ENCODE measurements at regions not wholly inside any gene's neighbourhood (a gene's known extent, or its start where the extent isn't known, plus 50 kb on each side); places are given as distances from the start of the nearest gene placed in this dataset.

DNA sequence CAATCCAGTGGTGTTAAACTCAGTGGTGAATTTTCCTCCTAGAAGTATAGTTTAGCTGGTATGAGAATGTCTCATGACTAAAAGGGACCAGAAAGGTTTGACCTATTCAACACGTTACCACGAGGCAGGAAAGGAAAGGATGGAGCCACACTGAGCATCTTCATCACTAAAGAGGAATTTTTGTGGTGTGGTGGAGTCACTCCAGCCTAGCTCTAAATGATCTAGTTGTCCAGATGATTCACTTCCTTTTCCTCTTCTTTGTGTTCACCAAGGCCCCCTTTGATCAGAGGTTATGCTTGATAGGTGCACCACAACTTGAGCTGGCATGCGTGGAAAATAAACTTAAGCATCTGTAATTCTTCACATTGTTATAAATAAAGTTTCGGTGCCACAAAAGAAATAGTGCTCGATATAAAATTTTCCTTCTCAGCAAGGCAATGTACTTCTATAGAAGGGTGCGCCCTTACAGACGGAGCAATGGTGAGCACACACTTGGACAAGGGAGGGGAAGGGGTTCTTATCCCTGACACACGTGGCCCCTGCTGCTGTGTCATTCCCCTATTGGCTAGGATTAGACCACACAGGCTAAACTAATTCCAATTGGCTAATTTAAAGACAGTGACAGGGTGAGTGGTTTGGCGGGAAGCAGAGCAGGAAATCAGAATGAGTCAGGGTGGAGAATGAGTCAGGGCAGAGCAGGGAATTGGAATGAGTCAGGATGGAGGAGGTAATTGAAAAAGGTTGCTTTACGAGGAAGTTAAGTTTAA is 254.6 kb downstream of the HS3ST3A1 start:
- Histone ChIP-seq H3K9me3 (ENCODE audit: control insufficient read depth, insufficient read depth, low read depth, low read length) (no peaks in the 10 kb centered on the region), H3K4me1 (ENCODE audit: control insufficient read depth, insufficient read depth, low read length) (no peaks in the 10 kb centered on the region), H3K36me3 (ENCODE audit: control insufficient read depth in 2 of 2, insufficient read depth in 1 of 2, low read length in 2 of 2) (no peaks in the 10 kb centered on the region), H3K27ac (ENCODE audit: extremely low read depth, low read depth, low read length) (no peak overlapping the region), H3K4me3 (ENCODE audit: low read depth, low read length) (no peak overlapping the region)
- ChIA-PET POLR2A (no interaction called here), CTCF (interaction anchor here (0.5 to 2.3 kb wide), 3 partner anchors 8 to 247 kb away, joined by 3 to 10 read pairs (median 3); no protein-coding TSS in a partner anchor)
- TF ChIP-seq HIC1 (tag by site-specific recombination; IDR thresholded peaks at IDR 0.05) = 0 out of 2 replicates have a peak, but pooled peaks have one; percentile 13
- no peak for TF ChIP-seq ZNF423 (tag by site-specific recombination; IDR thresholded peaks at IDR 0.05)
- TF ChIP-seq, protein P1, sequence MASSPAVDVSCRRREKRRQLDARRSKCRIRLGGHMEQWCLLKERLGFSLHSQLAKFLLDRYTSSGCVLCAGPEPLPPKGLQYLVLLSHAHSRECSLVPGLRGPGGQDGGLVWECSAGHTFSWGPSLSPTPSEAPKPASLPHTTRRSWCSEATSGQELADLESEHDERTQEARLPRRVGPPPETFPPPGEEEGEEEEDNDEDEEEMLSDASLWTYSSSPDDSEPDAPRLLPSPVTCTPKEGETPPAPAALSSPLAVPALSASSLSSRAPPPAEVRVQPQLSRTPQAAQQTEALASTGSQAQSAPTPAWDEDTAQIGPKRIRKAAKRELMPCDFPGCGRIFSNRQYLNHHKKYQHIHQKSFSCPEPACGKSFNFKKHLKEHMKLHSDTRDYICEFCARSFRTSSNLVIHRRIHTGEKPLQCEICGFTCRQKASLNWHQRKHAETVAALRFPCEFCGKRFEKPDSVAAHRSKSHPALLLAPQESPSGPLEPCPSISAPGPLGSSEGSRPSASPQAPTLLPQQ (tag by site-specific recombination; IDR thresholded peaks at IDR 0.05) = no peak
- TF ChIP-seq ZBTB6 (tag by site-specific recombination; IDR thresholded peaks at IDR 0.05) = no peak
- TF ChIP-seq ZNF266 (tag by site-specific recombination; IDR thresholded peaks at IDR 0.05; ENCODE audit: low read depth) = no peak
- TF ChIP-seq, protein P2, sequence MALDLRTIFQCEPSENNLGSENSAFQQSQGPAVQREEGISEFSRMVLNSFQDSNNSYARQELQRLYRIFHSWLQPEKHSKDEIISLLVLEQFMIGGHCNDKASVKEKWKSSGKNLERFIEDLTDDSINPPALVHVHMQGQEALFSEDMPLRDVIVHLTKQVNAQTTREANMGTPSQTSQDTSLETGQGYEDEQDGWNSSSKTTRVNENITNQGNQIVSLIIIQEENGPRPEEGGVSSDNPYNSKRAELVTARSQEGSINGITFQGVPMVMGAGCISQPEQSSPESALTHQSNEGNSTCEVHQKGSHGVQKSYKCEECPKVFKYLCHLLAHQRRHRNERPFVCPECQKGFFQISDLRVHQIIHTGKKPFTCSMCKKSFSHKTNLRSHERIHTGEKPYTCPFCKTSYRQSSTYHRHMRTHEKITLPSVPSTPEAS (tag by site-specific recombination; IDR thresholded peaks at IDR 0.05) = no peak
- no peak for TF ChIP-seq ZNF248 (tag by site-specific recombination; IDR thresholded peaks at IDR 0.05)
- TF ChIP-seq, protein P3, sequence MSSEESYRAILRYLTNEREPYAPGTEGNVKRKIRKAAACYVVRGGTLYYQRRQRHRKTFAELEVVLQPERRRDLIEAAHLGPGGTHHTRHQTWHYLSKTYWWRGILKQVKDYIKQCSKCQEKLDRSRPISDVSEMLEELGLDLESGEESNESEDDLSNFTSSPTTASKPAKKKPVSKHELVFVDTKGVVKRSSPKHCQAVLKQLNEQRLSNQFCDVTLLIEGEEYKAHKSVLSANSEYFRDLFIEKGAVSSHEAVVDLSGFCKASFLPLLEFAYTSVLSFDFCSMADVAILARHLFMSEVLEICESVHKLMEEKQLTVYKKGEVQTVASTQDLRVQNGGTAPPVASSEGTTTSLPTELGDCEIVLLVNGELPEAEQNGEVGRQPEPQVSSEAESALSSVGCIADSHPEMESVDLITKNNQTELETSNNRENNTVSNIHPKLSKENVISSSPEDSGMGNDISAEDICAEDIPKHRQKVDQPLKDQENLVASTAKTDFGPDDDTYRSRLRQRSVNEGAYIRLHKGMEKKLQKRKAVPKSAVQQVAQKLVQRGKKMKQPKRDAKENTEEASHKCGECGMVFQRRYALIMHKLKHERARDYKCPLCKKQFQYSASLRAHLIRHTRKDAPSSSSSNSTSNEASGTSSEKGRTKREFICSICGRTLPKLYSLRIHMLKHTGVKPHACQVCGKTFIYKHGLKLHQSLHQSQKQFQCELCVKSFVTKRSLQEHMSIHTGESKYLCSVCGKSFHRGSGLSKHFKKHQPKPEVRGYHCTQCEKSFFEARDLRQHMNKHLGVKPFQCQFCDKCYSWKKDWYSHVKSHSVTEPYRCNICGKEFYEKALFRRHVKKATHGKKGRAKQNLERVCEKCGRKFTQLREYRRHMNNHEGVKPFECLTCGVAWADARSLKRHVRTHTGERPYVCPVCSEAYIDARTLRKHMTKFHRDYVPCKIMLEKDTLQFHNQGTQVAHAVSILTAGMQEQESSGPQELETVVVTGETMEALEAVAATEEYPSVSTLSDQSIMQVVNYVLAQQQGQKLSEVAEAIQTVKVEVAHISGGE (tag by site-specific recombination; conservative IDR thresholded peaks at IDR 0.05; ENCODE audit: low read depth) = no peak
- no peak for TF ChIP-seq ZNF391 (tag by site-specific recombination; IDR thresholded peaks at IDR 0.05; ENCODE audit: borderline replicate concordance, low read depth)
- no peak for TF ChIP-seq ZNF600 (tag by site-specific recombination; IDR thresholded peaks at IDR 0.05)
- 0 out of 2 replicates have a peak, but pooled peaks have one; percentile 33 for TF ChIP-seq ZNF398 (tag by site-specific recombination; IDR thresholded peaks at IDR 0.05)
- TF ChIP-seq INSM2 (tag by site-specific recombination; IDR thresholded peaks at IDR 0.05) = peak; percentile 63; the same call in 1 of the 2 replicates
- TF ChIP-seq ZNF175 (tag by site-specific recombination; IDR thresholded peaks at IDR 0.05) = no peak
- TF ChIP-seq KLF8 (tag by site-specific recombination; IDR thresholded peaks at IDR 0.05) = peak; percentile 31; the same call in 1 of the 2 replicates
- no peak for TF ChIP-seq ZNF26 (tag by site-specific recombination; IDR thresholded peaks at IDR 0.05)
- TF ChIP-seq ZNF585B (tag by site-specific recombination; IDR thresholded peaks at IDR 0.05) = no peak
- no peak for TF ChIP-seq ZNF843 (tag by site-specific recombination; IDR thresholded peaks at IDR 0.05)
- TF ChIP-seq, protein P4, sequence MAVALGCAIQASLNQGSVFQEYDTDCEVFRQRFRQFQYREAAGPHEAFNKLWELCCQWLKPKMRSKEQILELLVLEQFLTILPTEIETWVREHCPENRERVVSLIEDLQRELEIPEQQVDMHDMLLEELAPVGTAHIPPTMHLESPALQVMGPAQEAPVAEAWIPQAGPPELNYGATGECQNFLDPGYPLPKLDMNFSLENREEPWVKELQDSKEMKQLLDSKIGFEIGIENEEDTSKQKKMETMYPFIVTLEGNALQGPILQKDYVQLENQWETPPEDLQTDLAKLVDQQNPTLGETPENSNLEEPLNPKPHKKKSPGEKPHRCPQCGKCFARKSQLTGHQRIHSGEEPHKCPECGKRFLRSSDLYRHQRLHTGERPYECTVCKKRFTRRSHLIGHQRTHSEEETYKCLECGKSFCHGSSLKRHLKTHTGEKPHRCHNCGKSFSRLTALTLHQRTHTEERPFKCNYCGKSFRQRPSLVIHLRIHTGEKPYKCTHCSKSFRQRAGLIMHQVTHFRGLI (tag by site-specific recombination; IDR thresholded peaks at IDR 0.05) = no peak
- no peak for TF ChIP-seq ZNF580 (tag by site-specific recombination; IDR thresholded peaks at IDR 0.05)
